NCI-H1048 (cell line): ENCODE measurements at regions not wholly inside any gene's neighbourhood (a gene's known extent, or its start where the extent isn't known, plus 50 kb on each side); places are given as distances from the start of the nearest gene placed in this dataset.

ENCODE experiments used
- DNase-seq: peaks from one replicate; lab custom pipeline; 2025; lab: John Stamatoyannopoulos, UW

DNA sequence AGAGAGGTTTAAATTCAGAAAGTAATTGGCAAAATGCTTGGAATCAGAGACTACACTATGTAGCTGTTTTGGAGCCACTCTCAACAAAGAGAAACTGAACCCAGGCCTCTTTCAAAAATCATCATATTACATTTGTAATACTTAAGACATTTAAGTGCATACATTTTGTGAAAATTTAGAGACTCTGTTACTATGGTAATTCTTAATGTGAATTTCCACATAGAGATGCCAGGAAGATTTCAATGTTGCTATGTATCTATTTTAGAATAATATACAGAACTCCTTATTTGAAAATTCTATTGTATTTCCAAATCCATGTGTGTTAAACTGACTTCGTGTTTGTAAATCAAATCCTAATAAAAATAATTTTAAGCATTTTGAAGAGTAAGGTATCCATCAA is 1260.9 kb upstream of the C9orf72 start:
- no peak for DNase-seq

DNA sequence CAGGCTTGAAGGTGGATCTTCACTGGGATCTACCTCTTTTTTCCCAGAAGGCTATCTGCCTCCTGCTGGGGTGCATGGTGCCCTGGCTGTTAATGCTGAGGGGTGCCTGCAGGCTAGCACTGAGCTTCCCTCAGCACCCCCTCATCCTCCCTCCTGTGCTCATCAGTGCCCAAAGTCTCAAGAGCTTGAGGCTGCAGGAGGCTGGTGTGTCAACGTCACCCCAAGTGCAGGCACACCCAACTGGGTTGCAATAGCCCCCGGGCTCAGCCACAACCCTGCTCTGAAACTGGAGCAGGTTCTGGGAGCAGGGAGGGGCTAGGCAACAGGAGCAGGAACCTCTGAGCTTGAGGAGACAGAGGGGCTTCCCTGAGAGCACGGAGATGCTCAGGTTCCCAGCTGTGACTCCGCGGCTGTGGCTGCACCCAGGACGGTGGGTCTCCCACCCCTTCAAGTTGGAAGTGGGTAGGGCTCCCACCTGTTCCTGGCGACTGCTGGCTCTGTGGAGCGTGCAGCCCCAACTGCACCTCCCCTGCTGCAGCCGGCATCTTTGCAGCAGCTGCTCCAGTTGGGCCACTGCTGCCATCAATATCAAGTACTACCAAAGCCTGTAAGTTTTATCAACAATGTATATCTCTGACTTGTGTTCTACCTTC is 1266.6 kb upstream of the C9orf72 start:
- no peak for DNase-seq

DNA sequence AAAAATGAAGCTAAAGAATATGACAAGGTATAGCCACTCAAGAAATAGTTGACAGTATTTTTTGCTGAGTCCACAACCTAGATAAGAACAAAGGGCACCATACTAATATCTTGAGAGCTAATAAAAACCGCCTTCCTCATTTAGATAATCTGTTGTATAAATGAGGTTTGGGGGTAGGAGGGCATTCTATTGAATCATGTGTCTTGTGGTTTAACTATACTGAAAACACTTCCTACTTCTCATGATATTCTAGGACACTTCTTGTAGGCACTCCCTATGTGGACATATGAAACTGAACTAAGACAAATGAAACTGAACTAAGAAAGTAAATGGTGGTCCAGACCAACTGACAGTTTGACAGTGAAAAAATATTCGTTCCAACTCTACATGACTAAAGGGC is 1268.5 kb upstream of the C9orf72 start:
- DNase-seq = no peak

DNA sequence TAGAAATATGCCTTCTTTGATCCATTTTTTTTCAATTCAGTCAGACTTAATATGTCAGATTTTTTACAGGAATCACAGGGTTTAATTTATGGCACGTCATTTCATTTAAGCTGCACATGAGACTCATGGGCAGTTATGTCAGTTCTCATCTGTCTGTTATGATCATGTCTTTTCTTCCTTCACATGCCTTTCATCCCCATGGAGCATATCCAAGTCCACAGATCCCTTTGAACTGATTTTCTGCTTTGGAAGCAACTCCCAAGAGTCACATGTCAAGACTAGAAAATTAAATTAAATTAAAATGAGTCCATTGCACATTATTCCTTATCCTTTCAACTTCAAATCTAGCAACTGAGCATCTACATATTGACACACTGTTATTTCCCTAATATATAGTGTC is 1274.0 kb upstream of the C9orf72 start:
- no peak for DNase-seq

DNA sequence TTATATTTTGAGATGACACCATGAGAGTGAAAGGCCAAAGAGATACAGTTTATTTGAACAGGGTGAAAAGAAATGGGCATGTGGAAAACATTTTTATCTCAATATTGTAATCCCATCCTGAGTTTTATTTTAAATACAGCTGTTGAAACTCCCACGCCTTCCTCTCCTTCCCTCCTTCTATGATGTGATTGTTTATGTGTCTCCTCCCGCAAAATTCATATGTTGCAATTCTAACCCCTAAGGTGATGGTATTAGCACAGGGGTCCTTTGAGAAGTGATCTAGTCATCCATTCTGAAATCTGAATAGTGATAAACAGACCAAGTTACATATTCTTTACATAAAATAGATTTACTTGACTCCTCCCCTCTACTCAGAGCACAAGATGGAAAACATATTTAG is 1275.4 kb upstream of the C9orf72 start:
- DNase-seq = no peak

DNA sequence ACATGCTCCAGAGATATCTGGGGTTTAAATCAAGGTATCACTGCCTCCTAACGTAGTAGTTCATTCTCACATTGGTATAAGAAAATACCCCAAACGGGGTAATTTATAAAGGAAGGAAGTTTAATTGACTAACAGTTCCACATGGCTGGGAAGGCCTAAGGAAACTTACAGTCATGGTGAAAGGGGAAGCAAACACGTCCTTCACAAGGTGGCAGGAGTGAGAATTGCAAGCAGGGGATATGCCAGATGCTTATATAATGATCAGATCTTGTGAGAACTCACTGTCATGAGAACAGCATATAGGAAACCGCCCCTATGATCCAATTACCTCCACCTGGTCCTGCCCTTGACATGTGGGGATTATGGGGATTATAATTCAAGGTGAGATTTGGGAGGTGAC is 1280.2 kb upstream of the C9orf72 start:
- no peak for DNase-seq

DNA sequence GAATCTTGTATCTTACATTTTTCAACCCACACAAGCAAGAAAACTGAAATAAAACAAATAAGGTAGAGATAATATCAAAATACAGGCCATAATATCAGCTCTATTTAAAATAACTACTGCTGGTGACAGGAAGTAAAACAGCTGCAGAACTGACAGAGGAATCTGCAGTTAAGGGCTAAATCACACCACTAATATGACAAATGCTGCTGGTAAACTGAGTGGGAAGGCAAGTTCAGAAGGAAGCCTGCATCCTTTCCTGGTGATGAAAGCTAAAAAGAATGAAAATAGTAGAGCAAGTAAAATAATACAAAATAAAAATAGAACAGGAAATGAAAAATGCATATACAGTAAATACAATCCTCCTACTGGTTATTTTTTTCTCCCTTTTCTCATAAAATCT is 1293.7 kb upstream of the C9orf72 start:
- no peak for DNase-seq

DNA sequence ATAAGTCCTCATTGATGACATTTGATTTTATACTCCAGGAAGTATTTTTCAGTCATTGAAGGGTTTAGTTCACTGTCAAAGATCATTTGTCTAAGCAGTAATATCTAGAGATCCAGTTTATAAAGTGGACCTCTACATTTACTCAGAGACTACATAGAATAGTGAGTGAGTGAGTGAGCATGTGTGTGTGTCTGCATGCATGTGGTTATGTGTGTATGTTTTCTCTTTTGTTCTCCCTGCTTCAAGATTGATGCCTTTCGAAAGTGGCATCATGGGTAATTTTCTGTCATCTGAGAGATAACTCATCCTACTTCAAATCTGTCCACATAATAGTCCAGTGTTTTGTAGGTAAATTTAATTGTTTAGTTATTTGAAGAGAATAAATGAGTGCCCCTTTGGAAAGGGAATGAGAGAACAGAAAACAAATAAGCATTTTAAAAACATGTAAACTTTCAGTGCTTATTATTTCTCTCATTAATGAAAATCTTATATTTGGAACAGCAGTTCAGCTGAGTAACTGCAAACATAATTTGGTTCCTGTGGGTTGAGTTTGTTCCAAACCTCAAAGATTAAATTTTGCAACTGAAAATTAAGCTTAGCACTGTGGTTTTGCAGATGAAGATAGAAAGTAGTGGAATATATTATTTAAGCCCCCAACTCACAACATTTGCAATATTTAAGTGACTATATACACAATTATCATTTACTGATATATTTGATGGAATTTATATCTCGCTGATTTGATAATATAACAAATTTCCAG is 1295.1 kb upstream of the C9orf72 start:
- no peak for DNase-seq

DNA sequence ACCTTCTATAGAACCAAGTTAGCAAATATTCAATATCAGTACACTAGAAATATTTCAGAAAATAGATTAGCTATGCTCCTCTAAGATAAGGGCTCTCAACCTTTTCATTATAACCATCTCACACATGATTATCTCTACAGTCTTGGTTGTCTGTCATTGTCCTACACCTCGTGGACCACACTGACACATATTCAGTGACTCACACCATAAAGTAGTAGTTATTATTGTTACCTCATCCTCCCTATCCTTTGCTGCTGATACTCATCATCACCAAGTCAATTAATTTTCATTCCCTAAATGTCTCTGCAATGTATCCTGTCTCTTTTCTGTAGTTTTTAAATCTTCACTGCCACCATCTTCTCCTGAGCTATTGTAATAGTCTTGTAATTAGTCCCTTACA is 1309.2 kb upstream of the C9orf72 start:
- no peak for DNase-seq

DNA sequence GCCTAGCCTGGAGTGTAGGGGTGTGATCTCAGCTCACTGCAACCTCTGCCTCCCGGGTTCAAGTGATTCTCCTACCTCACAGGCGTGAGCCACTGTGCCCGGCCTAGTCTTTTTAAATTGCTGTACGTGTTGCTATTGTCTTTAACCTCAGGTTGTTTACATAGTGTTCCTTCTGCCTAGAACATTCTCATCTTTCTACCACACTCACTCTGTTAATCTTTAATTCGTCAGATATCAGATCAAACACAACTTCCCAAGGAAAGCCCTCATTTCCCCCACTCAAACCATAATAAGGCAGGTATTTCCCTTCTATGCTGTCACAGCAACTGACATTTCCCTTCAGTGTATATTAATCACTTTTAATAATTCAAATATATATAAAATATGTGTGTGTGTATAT is 1310.0 kb upstream of the C9orf72 start:
- DNase-seq = no peak

DNA sequence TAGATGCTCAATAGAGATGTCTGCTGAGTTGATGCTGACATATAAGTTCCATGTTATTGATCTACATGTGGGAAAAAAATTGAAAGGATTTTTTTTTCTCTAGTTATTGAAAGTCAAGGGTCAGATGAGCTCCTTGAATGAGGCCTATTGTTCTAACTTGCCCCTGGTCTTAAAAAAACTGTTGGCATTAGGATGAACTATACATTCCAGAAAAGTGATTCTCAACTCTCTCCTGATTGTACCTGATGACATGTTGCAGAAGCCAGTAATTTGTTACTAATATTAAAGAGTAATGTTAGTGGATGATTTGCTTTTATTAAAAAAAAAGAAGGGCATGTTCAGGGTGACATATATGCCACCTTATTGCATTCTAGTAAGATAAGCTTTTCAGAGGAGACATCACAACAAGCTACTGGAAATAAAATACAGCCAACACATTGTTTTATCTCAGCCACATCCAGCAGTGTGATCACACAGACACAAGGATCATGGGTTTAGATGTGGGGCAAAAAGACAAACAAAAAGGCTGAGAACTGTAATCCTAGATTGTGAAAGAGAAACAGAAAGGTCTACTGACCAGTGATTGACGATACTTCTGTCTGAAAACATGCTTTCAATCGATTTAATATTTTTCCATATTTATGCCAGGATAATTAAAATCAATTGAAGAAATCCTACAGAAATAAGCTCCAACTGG is 1314.1 kb upstream of the C9orf72 start:
- DNase-seq = no peak

DNA sequence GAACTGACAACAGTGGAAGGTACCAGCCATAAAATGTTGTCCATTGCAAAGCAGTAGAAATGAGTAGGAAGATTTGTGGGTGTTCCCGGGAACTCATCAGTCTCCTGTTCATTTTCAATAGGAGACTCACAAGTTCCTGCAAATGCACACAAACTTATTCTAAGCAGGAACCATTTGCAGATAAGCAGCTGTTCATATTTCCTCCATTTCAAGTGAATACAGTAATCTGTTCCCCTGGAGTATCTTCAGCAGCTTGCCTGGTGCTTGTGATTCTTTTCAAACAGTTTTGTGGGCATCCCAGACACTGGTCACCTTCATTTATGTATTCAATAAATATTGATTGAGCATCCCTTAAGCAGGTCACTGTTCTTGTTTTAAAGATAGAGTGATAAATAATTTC is 1315.5 kb upstream of the C9orf72 start:
- DNase-seq = no peak

DNA sequence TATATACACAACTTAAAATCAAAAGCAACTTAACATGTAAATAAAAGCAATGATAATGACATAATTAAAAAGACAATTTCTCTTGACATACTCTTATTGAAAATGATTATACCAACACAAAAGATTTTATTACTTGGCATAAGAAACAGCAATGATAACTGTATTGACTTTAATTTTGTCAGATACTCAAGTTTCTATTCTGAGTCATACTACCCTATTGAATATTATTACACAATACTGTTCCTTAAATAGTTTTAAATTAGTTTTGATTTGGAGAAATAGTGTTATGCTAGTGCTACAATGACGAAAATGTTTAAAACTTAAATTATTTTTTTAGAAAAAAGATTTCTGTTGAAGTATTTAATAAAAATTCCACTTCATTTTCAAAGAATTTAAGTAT is 1319.3 kb upstream of the C9orf72 start:
- DNase-seq = no peak

DNA sequence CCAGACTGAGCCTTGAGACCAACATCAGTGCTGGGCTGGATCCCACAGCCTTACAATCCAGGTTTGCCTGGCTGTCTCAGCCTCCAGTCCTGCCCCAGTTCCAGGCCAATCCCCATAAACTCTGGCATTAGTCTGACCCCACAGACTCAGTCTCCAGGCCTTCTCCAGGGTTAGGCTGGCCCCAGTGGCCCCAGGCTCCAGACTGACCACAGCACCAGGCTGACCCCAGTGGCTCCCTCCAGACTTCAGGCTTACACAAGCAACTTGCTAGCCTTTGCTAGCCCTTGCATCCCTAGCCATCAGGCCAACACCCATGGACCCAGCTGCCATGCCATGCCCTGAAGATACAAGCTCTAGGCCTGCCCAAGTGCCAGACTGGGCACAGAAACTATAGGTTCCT is 1326.0 kb upstream of the C9orf72 start:
- no peak for DNase-seq

DNA sequence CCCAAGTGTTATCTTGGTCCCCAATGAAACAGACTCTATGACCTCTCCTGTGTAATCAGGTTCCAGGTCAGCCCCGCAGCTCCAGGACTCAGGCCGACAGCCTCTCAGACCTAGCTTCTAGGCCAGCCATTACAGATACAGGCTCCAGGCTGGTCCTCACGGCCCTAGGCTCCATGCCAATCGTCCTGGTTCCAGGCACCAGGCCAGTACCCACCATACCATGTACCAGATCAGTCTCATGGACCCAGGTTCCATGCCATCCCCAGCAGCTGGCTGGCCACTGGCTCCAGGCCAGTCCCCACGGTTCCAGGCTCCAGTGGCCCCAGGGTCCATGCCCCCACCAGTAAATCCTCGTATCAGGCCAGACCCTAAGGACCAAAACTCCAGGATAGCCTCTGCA is 1326.6 kb upstream of the C9orf72 start:
- DNase-seq = no peak

DNA sequence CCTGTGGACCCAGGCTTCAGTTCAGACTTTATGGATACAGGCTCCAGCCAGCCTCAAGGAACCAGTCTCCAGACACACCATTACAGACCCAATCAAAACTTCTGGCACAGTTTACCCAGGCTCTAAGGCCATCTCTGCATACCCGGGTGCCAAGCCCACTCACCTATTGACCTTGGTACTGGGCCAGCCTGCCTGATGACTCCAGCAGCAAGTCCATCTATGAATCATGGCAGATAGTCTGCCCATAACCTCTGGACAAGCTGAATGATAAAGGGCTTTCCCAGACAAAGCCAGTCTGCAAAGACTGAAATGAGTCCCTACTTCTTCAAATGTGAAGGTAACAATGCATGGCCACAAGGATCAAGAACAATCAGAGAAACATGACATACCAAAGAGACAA is 1327.1 kb upstream of the C9orf72 start:
- DNase-seq = no peak

DNA sequence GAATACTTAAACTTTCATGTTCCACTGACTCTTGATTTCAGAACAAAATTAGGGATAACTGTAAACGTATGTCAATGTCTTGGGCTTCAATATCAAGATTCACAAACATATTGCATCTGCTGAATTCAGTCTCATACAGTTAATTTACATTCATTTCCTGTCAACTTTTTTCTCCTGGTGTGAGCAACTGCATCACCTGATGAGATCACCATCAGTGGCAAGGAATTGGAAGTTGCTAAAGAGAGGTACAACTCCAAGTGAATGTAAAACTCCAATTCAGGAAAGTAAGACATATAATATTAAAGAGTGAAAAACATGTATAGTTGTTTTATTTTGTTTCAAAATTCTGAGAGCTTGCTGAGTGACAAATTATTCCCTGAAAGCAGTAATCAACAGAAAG is 1336.2 kb upstream of the C9orf72 start:
- no peak for DNase-seq

DNA sequence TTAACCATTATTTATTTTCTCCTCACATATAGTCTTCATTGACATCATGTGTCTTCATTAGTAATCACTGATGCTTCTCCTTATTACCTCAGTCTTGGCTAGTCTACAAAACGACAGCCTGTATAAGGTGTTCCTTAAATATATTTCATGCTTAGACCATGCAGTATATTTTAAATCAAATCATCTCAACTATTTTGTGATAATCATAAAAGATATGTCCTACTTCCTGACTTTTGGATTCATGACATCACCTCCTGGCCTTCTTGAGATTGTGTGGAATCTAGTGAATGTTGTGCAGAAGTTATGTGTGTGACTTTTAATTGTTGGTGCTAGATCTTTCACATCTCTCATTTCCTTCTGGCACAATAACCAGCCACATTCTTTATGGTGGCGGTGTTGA is 1339.3 kb upstream of the C9orf72 start:
- no peak for DNase-seq

DNA sequence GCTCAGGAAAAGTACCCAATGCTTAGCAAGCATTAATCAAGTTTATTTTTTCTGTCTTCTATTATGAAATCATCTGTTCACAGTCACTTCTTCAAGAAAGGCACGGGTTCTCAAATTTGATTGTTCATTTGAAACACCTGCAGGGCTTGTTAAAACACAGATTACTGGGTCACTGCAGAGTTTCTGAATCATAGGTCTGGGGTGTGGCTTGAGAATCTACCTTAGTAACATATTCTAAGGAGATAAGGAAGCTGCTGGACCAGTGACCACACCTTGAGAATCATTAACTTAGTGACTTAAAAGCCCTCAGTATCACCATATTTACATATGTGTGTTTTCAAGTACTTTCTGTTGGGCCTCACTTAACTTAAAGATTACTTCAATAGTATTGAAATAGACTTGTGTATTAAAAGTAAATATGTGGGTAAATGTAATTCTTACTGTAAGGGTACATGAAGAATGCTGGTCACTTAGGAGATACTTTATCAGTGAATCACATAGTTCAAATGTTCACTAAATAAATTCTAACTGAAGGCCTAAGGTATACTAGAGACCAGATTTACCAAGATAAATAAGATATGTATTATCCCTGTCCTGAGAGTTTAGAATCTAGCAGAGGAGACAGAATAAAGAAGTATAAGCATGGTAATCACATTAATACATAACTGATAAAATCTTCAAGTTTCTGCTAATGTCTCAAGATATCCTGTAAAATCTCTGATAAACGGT is 1342.1 kb upstream of the C9orf72 start:
- no peak for DNase-seq

DNA sequence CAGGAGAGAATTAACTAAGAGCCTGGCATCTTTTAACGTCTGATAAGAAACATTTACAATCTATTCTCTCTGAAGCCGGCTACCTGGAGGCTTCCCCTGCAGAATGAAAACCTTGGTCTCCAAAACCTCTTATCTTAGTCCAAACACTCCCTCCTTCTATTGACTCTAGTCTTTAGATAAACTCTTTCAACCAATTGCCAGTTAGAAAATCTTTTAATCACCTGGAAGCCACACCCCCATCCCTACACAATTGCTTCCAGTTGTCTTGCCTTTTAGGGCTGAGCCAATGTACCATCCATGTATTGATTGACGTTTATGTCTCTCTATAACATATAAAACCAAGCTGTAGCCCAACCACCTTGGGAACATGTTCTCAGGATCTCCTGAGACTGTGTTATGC is 1343.1 kb upstream of the C9orf72 start:
- DNase-seq = no peak

DNA sequence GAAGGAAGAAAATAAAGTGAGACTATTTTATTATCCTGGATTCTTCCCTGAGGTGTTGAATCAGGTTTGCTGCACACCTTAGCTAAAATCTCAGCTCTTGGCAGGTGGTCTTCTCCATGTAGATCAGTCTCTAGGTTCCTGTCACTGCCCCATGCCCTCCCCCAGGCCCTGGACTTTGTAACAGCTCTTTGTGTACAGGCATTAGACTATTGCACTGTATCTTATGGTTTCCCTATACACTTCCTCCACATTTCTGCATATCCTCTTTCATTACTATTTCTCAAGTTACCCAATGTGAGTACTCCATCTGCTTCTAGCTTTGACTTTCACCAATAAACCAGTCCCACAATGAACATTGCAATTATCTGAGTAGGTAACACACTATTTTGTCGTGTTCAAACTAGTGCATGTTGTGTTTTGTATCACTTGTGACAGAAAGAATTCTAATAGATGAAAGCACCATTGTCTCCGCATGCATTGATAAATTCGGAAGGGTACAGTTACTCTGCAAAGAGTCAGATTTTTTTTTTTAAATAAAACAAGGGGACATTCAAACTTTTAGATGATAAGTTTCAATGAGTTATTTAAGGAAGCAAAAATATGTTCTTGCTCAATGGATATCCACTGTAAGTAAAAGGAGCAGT is 1348.7 kb upstream of the C9orf72 start:
- no peak for DNase-seq

DNA sequence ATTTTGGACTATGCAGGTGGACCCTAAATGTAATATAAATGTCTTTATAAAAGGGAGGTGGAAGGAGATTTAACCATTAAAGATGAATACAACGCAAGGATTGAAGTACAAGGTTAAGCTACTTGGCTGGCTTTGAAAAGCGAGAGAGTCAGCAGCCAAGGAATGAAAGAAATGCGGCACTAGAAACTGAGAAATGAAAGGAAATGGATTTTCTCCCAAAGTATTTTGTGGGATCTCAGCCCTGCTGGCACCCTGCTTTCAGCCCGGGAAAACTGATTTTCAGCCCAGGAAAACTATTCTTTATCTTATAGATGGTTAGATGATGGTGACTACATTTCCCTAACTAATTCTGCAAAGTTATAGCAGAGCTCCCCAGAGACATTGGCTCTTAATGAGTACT is 1349.6 kb upstream of the C9orf72 start:
- DNase-seq = no peak
